CD4-positive, alpha-beta T cell treated with Interferon alpha-2 for 1 hour (primary cell): ENCODE measurements at regions not wholly inside any gene's neighbourhood (a gene's known extent, or its start where the extent isn't known, plus 50 kb on each side); places are given as distances from the start of the nearest gene placed in this dataset.
"Not testable (repeated sequence)": the region's sequence is repeated elsewhere in the genome, so short reads cannot be mapped to it uniquely, and the experiment has no call there.

Experiments used
- DNase-seq, 2 donors: peaks; one replicate each; pipeline ENCODE4 v3.0.0-alpha.2; 2020 to 2022

- no peak for DNase-seq
Measured at GRCh38 chr2:83859553-83859952, 599.5 kb downstream of the SUCLG1 start.

GRCh38 chr2:83851066-83851465 lies 608.0 kb downstream of the SUCLG1 start:
- no peak for DNase-seq

DNA sequence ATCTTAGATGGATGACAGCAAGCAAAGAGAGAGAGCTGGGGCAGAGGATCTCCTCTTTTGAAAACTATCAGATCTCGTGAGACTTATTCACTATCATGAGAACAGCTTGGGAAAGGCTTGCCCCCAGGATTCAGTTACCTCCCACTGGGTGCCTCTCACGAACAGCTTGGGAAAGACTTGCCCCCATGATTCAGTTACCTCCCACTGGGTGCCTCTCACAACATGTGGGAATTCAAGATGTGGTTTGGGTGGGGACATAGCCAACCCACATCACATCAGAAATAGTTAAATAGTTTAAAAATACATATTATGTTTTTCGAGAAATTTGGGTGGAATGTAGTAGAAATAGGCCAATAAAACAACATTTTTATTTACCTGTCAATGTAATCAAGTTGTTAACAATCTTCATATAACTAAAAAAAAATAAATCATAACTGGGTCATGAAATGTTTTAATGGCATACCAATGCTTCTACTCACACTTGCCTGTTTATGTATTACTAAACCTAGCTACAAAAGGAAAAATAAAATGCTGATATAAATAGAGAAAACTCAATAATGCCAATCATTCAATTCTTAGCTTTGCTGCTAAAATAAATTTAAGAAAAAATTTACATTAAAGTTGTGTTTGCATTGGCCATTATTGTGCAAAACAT lies 608.9 kb downstream of the SUCLG1 start:
- no peak for DNase-seq

GRCh38 chr2:83844490-83844889 lies 614.6 kb downstream of the SUCLG1 start:
- DNase-seq: no peak

GRCh38 chr2:83842421-83842820 lies 616.7 kb downstream of the SUCLG1 start:
- DNase-seq: no peak

GRCh38 chr2:83837823-83838222 lies 621.3 kb downstream of the SUCLG1 start:
- DNase-seq: no peak

DNA sequence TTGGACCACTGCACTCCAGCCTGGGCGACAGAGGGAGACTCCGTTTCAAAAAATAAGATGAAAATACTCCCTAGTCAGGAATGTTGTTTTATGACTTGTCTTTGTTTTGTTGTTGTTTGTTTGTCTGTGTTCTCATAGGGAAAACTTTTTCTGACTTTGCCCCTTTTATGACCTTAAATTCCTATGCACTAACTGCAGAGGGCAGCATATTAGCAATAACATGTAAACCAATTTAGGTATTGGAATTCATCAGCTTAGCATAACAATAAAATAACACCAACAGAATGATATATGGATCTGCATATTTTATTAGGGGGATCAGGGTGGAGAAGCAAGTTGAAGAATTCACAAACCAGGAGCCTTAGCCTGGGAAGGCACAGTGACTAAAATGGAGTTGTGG lies 631.5 kb downstream of the SUCLG1 start:
- DNase-seq: no peak

DNA sequence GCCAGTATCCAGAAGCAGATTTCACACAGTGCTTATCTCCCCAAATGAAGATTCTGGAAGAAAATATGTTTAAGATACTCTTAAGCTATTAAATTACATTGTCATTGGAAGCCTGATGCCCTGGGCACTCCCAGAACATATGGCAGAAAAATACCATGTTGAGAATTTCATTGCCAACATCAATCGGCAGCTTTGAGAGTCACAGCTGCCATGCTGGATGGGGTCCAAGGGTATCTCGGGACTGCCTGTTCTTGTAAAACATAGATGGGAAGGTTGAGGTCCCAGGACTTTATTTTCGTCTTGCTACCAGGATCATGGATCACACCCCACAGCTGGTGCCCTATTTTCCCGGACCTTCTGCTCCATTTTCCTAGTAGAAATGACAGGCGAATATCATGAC lies 632.5 kb downstream of the SUCLG1 start:
- no peak for DNase-seq

GRCh38 chr2:83823229-83823628 lies 635.9 kb downstream of the SUCLG1 start:
- no peak for DNase-seq

DNA sequence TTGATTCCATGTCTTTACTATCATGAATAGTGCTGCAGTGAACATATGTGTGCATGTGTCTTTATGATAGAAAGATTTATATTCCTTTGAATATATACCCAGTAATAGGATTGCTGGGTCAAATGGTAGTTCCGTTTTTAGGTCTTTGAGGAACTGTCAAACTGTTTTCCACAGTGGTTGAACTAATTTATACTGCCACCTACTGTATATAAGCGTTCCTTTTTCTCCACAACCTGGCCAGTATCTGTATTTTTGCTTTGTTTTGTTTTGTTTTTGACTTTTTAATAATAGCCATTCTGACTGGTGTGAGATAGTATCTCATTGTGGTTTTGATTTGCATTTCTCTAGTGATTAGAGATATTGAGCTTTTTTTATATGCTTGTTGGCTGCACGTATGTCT lies 641.6 kb downstream of the SUCLG1 start:
- DNase-seq: no peak

GRCh38 chr2:83808878-83809277 lies 650.2 kb downstream of the SUCLG1 start:
- DNase-seq: no peak

DNA sequence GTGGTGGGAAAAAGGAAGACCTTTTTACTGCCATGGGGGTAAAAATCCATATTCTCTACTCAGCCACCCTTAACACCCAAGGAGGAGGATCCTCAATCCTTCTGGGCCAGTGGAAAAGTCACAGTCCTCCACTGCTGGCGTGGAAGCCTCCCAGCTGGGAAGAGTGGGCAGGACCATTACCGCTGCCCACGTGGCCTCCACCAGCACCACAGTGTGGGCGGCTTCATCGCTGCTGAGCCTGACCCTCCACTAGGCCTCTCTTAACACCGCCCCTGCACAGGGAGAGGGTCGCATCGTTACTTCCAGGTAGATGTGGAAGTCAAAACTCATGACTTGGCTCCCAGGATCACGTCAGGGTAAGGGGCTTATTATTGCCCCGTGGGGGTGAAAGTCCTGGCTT lies 656.5 kb downstream of the SUCLG1 start:
- no peak for DNase-seq

GRCh38 chr2:83795777-83796176 lies 663.3 kb downstream of the SUCLG1 start:
- DNase-seq: no peak

DNA sequence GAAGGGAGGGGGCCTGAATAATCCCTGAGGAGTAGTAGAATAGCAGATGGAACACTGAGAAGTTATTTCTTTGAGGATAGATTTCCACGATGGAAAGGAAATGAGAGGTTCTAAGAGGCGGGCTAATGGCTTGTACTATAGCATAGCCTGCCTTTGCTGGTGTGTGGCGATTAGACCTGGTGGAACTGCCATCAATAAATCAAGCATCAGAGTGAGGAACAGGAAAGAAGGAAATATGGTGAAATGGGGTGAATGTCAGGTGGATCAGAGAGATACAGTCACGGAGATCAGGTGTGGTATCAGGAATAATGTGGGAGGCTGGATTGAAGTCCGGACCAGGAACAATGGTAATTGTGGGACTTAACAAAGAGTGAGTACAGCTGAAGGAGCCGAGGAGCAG lies 668.6 kb downstream of the SUCLG1 start:
- not testable (repeated sequence) for DNase-seq

GRCh38 chr2:83789674-83790073 lies 669.4 kb downstream of the SUCLG1 start:
- DNase-seq: not testable (repeated sequence)

GRCh38 chr2:83788938-83789566 lies 670.0 kb downstream of the SUCLG1 start:
- DNase-seq: not testable (repeated sequence)

DNA sequence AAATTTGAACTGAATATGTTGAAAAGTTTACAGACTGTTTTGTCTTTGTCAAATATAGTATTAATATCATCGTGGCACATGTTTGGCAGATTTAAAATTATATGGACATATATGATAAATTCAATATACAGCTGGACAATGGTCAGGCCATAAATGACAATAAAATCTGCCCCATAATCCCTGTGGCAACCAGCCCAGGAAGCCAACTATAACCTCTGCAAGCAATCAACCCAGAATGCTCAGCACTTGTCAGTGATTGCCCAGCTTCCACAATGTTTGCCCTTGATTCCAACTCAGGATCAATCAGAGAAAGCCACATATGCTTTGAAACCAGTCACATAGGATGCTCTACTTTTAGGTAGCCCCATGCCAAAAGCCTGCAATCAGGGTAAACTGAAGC lies 671.9 kb downstream of the SUCLG1 start:
- DNase-seq: no peak

GRCh38 chr2:83786140-83786539 lies 672.9 kb downstream of the SUCLG1 start:
- DNase-seq: no peak

DNA sequence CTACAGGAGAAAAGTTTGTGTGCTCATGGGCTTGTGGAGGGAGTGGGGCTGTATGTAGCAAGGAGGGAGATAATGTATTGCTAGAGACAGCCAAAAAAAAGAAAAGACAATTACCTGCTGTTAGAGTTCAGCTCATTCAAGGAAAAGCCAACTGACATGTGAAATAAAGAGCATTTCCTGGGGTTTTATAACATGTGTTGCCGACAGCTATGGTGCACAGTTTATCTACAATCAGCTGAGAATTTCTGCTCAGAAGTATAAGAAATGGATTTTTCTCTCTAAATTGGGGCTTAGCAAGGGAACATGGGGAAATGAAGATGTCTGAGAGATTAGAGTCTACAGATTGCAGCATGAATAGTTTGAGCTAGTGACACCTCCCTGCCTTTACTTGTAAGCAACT lies 674.1 kb downstream of the SUCLG1 start:
- DNase-seq: no peak

DNA sequence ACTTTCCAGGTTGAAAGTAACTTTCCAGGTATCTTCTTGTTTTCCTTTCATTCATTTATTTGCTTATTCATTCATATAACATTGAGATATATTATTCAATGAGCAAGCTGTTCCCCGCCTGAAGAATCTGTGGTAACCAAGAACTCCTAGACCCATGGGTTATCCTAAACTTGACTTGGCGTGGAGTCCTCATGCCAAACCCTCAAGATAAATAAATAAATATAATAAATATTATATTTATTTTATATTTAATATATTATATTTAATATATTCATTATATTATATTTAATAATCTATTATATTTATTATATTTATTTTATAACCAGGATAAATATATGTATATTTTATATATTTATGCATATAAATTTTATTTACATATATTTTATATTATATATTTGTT lies 674.8 kb downstream of the SUCLG1 start:
- DNase-seq: no peak

- DNase-seq: no peak
Measured at GRCh38 chr2:83782122-83782521, 677.0 kb downstream of the SUCLG1 start.

DNA sequence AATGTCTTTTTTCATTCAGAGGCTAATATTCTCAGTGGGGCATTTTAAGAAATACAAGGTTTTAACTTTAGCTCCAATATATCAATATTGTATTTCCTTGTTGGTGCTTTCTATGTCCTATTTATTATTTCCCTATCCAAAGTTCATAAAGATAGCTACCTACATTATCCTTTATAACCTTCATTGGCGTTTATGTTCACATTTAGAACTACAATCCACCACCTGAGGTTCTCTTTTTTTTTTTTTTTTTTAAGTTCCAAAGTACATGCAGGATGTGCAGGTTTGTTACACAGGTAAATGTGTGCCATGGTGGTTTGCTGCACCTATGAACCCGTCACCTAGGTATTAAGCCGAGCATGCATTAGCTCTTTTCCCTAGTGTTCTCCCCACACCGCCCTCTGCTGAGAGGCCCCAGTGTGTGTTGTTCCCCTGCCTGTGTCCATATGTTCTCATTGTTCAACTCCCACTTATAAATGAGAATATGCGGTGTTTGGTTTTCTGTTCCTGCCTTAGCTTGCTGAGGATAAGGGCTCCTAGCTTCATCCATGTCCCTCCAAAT lies 694.6 kb downstream of the SUCLG1 start:
- DNase-seq: no peak

GRCh38 chr2:83757329-83757728 lies 701.8 kb downstream of the SUCLG1 start:
- no peak for DNase-seq

DNA sequence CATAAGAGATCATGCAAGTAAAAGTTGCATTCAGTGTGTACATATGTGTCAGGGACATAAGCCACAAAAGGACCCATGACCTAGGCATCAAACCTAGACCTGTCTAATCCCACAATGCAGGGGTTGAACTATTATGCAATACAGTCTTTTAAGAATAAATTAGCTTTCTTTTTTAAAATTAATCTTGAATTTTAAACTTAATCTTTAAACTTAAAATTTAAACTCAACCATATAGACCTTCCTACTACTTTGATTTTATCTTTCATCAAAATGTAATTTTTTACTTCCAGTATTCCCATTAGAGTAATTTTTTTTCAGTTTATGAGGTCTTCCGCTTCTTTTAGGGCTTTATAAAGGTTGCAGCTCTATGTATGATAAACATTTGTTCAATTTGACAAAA lies 702.9 kb downstream of the SUCLG1 start:
- no peak for DNase-seq

- DNase-seq: no peak
Measured at GRCh38 chr2:83747141-83747540, 711.9 kb downstream of the SUCLG1 start.
